COLO668 (cell line): ENCODE measurements at regions not wholly inside any gene's neighbourhood (a gene's known extent, or its start where the extent isn't known, plus 50 kb on each side); places are given as distances from the start of the nearest gene placed in this dataset.

ENCODE experiments used
- DNase-seq: peaks from one replicate; lab custom pipeline; 2025; ENCODE audit not compliant: unreplicated experiment; lab: John Stamatoyannopoulos, UW

- DNase-seq, result no peak
Observed at GRCh38 chr2:8277921-8278571, 403.8 kb upstream of the ID2 start.

- no peak for DNase-seq
Observed at GRCh38 chr2:8278709-8279354, 403.0 kb upstream of the ID2 start.

- no peak for DNase-seq
Observed at GRCh38 chr2:8279506-8279905, 402.4 kb upstream of the ID2 start.

- DNase-seq, result no peak
Observed at GRCh38 chr2:8281234-8281633, 400.6 kb upstream of the ID2 start.

- no peak for DNase-seq
Observed at GRCh38 chr2:8281950-8282857, 399.7 kb upstream of the ID2 start.

GRCh38 chr2:8282858-8283252, 399.0 kb upstream of the ID2 start:
- DNase-seq, result no peak

- DNase-seq, result no peak
Observed at GRCh38 chr2:8285081-8285480, 396.8 kb upstream of the ID2 start.

- DNase-seq, result no peak
Observed at GRCh38 chr2:8285898-8286297, 396.0 kb upstream of the ID2 start.

GRCh38 chr2:8288206-8288605, 393.6 kb upstream of the ID2 start:
- DNase-seq, result no peak

GRCh38 chr2:8289111-8289510, 392.7 kb upstream of the ID2 start:
- no peak for DNase-seq

GRCh38 chr2:8290771-8291352, 391.0 kb upstream of the ID2 start:
- DNase-seq, result no peak

- DNase-seq, result no peak
Observed at GRCh38 chr2:8296306-8296705, 385.6 kb upstream of the ID2 start.

- DNase-seq, result no peak
Observed at GRCh38 chr2:8297376-8298231, 384.3 kb upstream of the ID2 start.

GRCh38 chr2:8298783-8299182, 383.1 kb upstream of the ID2 start:
- no peak for DNase-seq

- no peak for DNase-seq
Observed at GRCh38 chr2:8300216-8300615, 381.6 kb upstream of the ID2 start.

GRCh38 chr2:8300905-8301304, 381.0 kb upstream of the ID2 start:
- DNase-seq, result no peak

GRCh38 chr2:8303322-8303832, 378.5 kb upstream of the ID2 start:
- no peak for DNase-seq

GRCh38 chr2:8304821-8305766, 376.8 kb upstream of the ID2 start:
- DNase-seq, result no peak
